ENCODE measurements at regions not wholly inside any gene's neighbourhood (a gene's known extent, or its start where the extent isn't known, plus 50 kb on each side); places are given as distances from the start of the nearest gene placed in this dataset.
A peak's percentile ranks its signal among the peaks of the same experiment; 100 is the strongest.
"Not testable (repeated sequence)": the region's sequence is repeated elsewhere in the genome, so short reads cannot be mapped to it uniquely, and the experiment has no call there.

- peaks cover 0 to 11% (median 8%) of the 10 kb centered on the region in 4 donors for H3K4me1 ChIP-seq
- H3K4me3 ChIP-seq = no peak overlapping the region
- H3K27me3 ChIP-seq = no peaks in the 10 kb centered on the region
- H3K36me3 ChIP-seq = no peaks in the 10 kb centered on the region
- 83 to 89% methylated on average over 9 of the region's 9 CpGs for WGBS, 2 donors (ENCODE audit: low coverage in 1 of 2)
- intact Hi-C loops (cut with DNase I; ENCODE audit: low total_unique reads) (no loop called here), in situ Hi-C loops (cut with MboI; ENCODE audit: low pct_ligation_motif_present in 1 of 4, low pct_unique_long_range_greater_than_20kb in 1 of 4, low sequenced_read_pairs in 3 of 4) (no loop called here)
- H3K27ac ChIP-seq = no peak overlapping the region
- no peaks in the 10 kb centered on the region for H3K9me3 ChIP-seq
- DNase-seq = no peak
- TF ChIP-seq POLR2A (IDR thresholded peaks at IDR 0.05) = no peak
- no peak for TF ChIP-seq CTCF (IDR thresholded peaks at IDR 0.05)
- TF ChIP-seq POLR2AphosphoS5 (IDR thresholded peaks at IDR 0.05) = no peak
- TF ChIP-seq EP300 (IDR thresholded peaks at IDR 0.05; ENCODE audit: low read depth) = no peak
Observed at GRCh38 chr5:100646691-100647090, 111.5 kb downstream of the FAM174A start.

GRCh38 chr5:100647461-100648230 is 112.5 kb downstream of the FAM174A start:
- in situ Hi-C loops (cut with MboI; ENCODE audit: low pct_ligation_motif_present in 1 of 4, low pct_unique_long_range_greater_than_20kb in 1 of 4, low sequenced_read_pairs in 3 of 4) (no loop called here), intact Hi-C loops (cut with DNase I; ENCODE audit: low total_unique reads) (no loop called here)
- H3K4me3 ChIP-seq = peak overlapping the region in 2 of 4 donors; percentile 9 to 35
- no peaks in the 10 kb centered on the region for H3K27me3 ChIP-seq
- H3K27ac ChIP-seq = peak overlapping the region in 1 of 4 donors; percentile 46
- peak; percentile 86 for DNase-seq
- TF ChIP-seq CTCF (IDR thresholded peaks at IDR 0.05) (no peak), POLR2AphosphoS5 (IDR thresholded peaks at IDR 0.05) (no peak), POLR2A (IDR thresholded peaks at IDR 0.05) (no peak), EP300 (IDR thresholded peaks at IDR 0.05; ENCODE audit: low read depth) (no peak)
- 40 to 62% methylated on average over 7 to 10 of the region's 10 CpGs for WGBS, 2 donors (ENCODE audit: low coverage in 1 of 2)
- H3K36me3 ChIP-seq = no peaks in the 10 kb centered on the region
- H3K9me3 ChIP-seq = no peaks in the 10 kb centered on the region
- peaks cover 0 to 11% (median 8%) of the 10 kb centered on the region in 4 donors for H3K4me1 ChIP-seq

- no peaks in the 10 kb centered on the region for H3K36me3 ChIP-seq
- H3K4me1 ChIP-seq = no peaks in the 10 kb centered on the region
- no peak for DNase-seq
- in situ Hi-C loops (cut with MboI; ENCODE audit: low pct_ligation_motif_present in 1 of 4, low pct_unique_long_range_greater_than_20kb in 1 of 4, low sequenced_read_pairs in 3 of 4) = no loop called here
- H3K27me3 ChIP-seq = no peaks in the 10 kb centered on the region
- no peak overlapping the region for H3K4me3 ChIP-seq
- no peaks in the 10 kb centered on the region for H3K9me3 ChIP-seq
- no peak overlapping the region for H3K27ac ChIP-seq
- intact Hi-C loops (cut with DNase I; ENCODE audit: low total_unique reads) = no loop called here
- TF ChIP-seq POLR2A (IDR thresholded peaks at IDR 0.05) (no peak), EP300 (IDR thresholded peaks at IDR 0.05; ENCODE audit: low read depth) (no peak), CTCF (IDR thresholded peaks at IDR 0.05) (no peak), POLR2AphosphoS5 (IDR thresholded peaks at IDR 0.05) (no peak)
Observed at GRCh38 chr5:100654895-100655294, 119.7 kb downstream of the FAM174A start.

- H3K27ac ChIP-seq; H3K4me3 ChIP-seq; in situ Hi-C loops (cut with MboI; ENCODE audit: low pct_ligation_motif_present in 1 of 4, low pct_unique_long_range_greater_than_20kb in 1 of 4, low sequenced_read_pairs in 3 of 4); H3K36me3 ChIP-seq; H3K9me3 ChIP-seq; DNase-seq; intact Hi-C loops (cut with DNase I; ENCODE audit: low total_unique reads); H3K27me3 ChIP-seq; H3K4me1 ChIP-seq: not testable (repeated sequence)
- WGBS, 2 donors (ENCODE audit: low coverage in 1 of 2) = 85% methylated on average over 12 of the region's 28 CpGs; no CpG with 5 or more reads in 1 of the 2 donors
Observed at GRCh38 chr5:100656771-100657170, 121.6 kb downstream of the FAM174A start.
